Gastrocnemius medialis (tissue), 4 donors: ENCODE measurements at regions not wholly inside any gene's neighbourhood (a gene's known extent, or its start where the extent isn't known, plus 50 kb on each side); places are given as distances from the start of the nearest gene placed in this dataset.

Experiments used
- POLR2A ChIP-seq, 2 donors: fragments of 450-650 bp; IDR thresholded peaks; one replicate each; pipeline ENCODE4 v1.6.1; 2017; ENCODE audit warnings: antibody characterized with exemption in 2 of 2, mild to moderate bottlenecking in 2 of 2, moderate library complexity in 2 of 2
- TF ChIP-seq, protein P1 (sequence below), 5 experiments: fragments of 450-650 bp in 3 of 5; fragments of 200-600 bp in 2 of 5; sonication (generic) in 2 of 5; IDR thresholded peaks in 4 of 5; conservative IDR thresholded peaks in 1 of 5; 1 replicate in 4 of 5; 2 replicates in 1 of 5; pipeline ENCODE4 v1.5.1; 2016 to 2019; ENCODE audit warnings: antibody characterized with exemption in 5 of 5, mild to moderate bottlenecking in 3 of 5, moderate library complexity in 3 of 5

DNA sequence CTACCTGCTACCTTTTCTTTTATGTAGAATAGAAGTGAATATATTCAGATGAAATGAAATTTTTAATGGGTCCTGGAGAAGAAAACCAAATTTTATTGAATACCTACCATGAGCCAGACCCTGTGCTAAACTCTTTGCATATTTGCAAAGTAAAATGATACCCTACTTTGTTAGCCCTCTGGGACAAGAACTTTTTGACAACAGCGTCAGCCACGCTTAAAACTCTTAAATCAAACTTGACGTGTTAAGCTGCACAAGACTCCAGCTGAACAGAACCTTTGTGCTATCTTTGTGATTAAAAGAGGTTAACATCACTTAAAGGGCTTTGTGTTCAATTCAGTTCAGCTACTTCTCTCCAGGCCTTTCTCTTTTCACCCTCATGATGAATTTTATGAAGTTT is 316.5 kb downstream of the MEX3B start:
- TF ChIP-seq, protein P1, sequence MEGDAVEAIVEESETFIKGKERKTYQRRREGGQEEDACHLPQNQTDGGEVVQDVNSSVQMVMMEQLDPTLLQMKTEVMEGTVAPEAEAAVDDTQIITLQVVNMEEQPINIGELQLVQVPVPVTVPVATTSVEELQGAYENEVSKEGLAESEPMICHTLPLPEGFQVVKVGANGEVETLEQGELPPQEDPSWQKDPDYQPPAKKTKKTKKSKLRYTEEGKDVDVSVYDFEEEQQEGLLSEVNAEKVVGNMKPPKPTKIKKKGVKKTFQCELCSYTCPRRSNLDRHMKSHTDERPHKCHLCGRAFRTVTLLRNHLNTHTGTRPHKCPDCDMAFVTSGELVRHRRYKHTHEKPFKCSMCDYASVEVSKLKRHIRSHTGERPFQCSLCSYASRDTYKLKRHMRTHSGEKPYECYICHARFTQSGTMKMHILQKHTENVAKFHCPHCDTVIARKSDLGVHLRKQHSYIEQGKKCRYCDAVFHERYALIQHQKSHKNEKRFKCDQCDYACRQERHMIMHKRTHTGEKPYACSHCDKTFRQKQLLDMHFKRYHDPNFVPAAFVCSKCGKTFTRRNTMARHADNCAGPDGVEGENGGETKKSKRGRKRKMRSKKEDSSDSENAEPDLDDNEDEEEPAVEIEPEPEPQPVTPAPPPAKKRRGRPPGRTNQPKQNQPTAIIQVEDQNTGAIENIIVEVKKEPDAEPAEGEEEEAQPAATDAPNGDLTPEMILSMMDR (IDR thresholded peaks at IDR 0.05 in 4 of 5, conservative IDR thresholded peaks at IDR 0.05 in 1 of 5) = no peak
- no peak for TF ChIP-seq POLR2A (IDR thresholded peaks at IDR 0.05)
